ENCODE measurements at regions not wholly inside any gene's neighbourhood (a gene's known extent, or its start where the extent isn't known, plus 50 kb on each side); places are given as distances from the start of the nearest gene placed in this dataset.
A peak's percentile ranks its signal among the peaks of the same experiment; 100 is the strongest.

GRCh38 chr13:46498650-46499049, 54.3 kb upstream of the LRCH1 start:
- intact Hi-C loops (cut with DNase I): no loop called here
- Histone ChIP-seq H3K27ac (no peak overlapping the region), H3K27me3 (no peaks in the 10 kb centered on the region), H3K9me3 (no peaks in the 10 kb centered on the region), H3K36me3 (no peaks in the 10 kb centered on the region), H3K4me3 (no peak overlapping the region), H3K4me1 (no peaks in the 10 kb centered on the region)
- WGBS, 2 donors: 92 to 94% methylated on average over 3 of the region's 3 CpGs
- TF ChIP-seq CTCF (IDR thresholded peaks at IDR 0.05): no peak
- DNase-seq: no peak

GRCh38 chr13:46496086-46496485, 56.9 kb upstream of the LRCH1 start:
- 87 to 90% methylated on average over 4 of the region's 4 CpGs for WGBS, 2 donors
- Histone ChIP-seq H3K9me3 (no peaks in the 10 kb centered on the region), H3K27ac (no peak overlapping the region), H3K36me3 (no peaks in the 10 kb centered on the region), H3K4me3 (no peak overlapping the region), H3K27me3 (no peaks in the 10 kb centered on the region), H3K4me1 (no peaks in the 10 kb centered on the region)
- no peak for DNase-seq
- TF ChIP-seq EP300 (IDR thresholded peaks at IDR 0.05) (no peak), POLR2A (IDR thresholded peaks at IDR 0.05) (no peak), POLR2AphosphoS5 (IDR thresholded peaks at IDR 0.05) (no peak), CTCF (IDR thresholded peaks at IDR 0.05) (no peak)
- intact Hi-C loops (cut with DNase I): no loop called here

DNA sequence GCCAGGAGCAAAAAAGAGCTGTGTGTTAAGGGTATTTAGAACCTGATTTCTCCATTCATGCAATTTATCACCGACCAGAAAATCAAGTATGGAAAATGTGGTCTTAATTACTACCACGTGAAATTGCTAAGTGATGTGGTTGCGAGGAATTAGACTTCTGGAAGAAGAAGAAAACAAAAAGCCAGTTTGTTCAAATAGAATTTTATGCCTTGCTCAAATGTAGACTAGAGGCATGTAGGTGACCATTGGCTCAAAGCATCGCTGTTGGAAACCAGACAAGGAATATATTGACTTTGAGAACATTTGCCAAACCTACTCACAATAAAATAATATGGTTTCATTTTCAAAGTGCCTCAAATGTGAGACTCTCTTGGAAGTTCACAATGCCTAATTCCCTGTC, 57.3 kb upstream of the LRCH1 start:
- no peak for TF ChIP-seq POLR2AphosphoS5 (IDR thresholded peaks at IDR 0.05)
- TF ChIP-seq CTCF (IDR thresholded peaks at IDR 0.05): no peak
- TF ChIP-seq EP300 (IDR thresholded peaks at IDR 0.05): no peak
- no peak for TF ChIP-seq POLR2A (IDR thresholded peaks at IDR 0.05)
- 73 to 81% methylated on average over 4 of the region's 4 CpGs for WGBS, 2 donors
- intact Hi-C loops (cut with DNase I): no loop called here
- Histone ChIP-seq H3K4me1 (no peaks in the 10 kb centered on the region), H3K27ac (no peak overlapping the region), H3K9me3 (no peaks in the 10 kb centered on the region), H3K36me3 (no peaks in the 10 kb centered on the region), H3K4me3 (no peak overlapping the region), H3K27me3 (no peaks in the 10 kb centered on the region)
- no peak for DNase-seq

DNA sequence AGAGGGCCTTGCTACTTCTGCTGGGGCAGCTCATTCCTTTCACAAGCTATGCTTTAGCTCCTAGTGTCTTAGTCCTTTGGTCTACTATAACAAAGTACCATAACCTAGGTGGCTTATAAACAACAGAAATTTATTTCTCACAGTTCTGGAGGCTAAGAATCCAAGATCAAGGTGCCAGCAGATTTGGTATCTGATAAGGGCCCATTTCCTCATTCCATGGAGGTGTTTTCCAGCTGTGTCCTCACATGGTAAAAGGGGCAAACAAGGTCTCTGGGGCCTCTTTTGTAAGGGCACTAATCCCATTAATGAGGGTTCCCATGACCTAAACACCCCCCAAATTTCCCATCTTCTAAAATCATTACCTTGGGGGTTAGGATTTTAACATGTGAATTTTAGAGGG, 57.9 kb upstream of the LRCH1 start:
- TF ChIP-seq POLR2A (IDR thresholded peaks at IDR 0.05) (no peak), EP300 (IDR thresholded peaks at IDR 0.05) (no peak), CTCF (IDR thresholded peaks at IDR 0.05) (no peak), POLR2AphosphoS5 (IDR thresholded peaks at IDR 0.05) (no peak)
- no peaks in the 10 kb centered on the region for H3K27me3 ChIP-seq
- H3K36me3 ChIP-seq: no peaks in the 10 kb centered on the region
- H3K4me3 ChIP-seq: no peak overlapping the region
- no peak for DNase-seq
- no peak overlapping the region for H3K27ac ChIP-seq
- H3K4me1 ChIP-seq: no peaks in the 10 kb centered on the region
- intact Hi-C loops (cut with DNase I): no loop called here
- no peaks in the 10 kb centered on the region for H3K9me3 ChIP-seq

DNA sequence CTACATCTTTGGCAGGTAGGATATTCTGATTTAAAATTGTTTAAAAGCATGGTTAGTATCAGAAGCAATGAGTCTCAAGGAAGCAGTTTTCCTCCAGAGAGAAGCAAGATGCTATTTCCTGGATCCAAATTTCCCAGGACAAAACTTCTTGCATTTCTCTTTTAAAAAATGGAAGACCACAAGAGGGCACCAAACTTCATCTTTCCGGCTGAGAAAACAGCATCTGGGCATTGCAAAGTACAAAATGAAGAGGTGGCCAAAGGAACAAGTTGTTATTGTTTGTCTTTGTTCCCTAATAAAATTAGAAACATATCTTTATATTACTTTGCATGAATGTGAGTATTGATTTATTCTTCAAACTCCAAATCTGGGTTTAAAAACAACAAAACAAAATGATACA, 60.0 kb upstream of the LRCH1 start:
- peak; percentile 24 to 63 (median 53) for TF ChIP-seq CTCF (IDR thresholded peaks at IDR 0.05)
- TF ChIP-seq POLR2A (IDR thresholded peaks at IDR 0.05): no peak
- intact Hi-C loops (cut with DNase I): loop anchor here (1.0 kb wide), 1 partner anchor 228 kb away; no protein-coding TSS in a partner anchor
- no peaks in the 10 kb centered on the region for H3K9me3 ChIP-seq
- H3K4me3 ChIP-seq: no peak overlapping the region
- no peaks in the 10 kb centered on the region for H3K27me3 ChIP-seq
- no peaks in the 10 kb centered on the region for H3K36me3 ChIP-seq
- no peaks in the 10 kb centered on the region for H3K4me1 ChIP-seq
- WGBS, 2 donors: 1 to 4% methylated on average over 1 of the region's 1 CpG
- no peak overlapping the region for H3K27ac ChIP-seq
- DNase-seq: no peak

Measured in sigmoid colon (tissue), 6 donors.